Stomach (tissue), 4 donors: ENCODE measurements at regions not wholly inside any gene's neighbourhood (a gene's known extent, or its start where the extent isn't known, plus 50 kb on each side); places are given as distances from the start of the nearest gene placed in this dataset.

Experiments used
- CTCF ChIP-seq, 7 experiments: fragments of 450-650 bp in 4 of 7; fragments of 200-600 bp in 3 of 7; sonication (generic) in 3 of 7; IDR thresholded peaks; one replicate each; pipeline ENCODE4 v1.5.1; 2016 to 2019; ENCODE audit warnings: antibody characterized with exemption in 7 of 7, control low read depth in 2 of 7, mild to moderate bottlenecking in 1 of 7
- POLR2A ChIP-seq, 4 donors: fragments of 450-650 bp; IDR thresholded peaks; one replicate each; pipeline ENCODE4 v1.6.1; 2016; ENCODE audit warnings: antibody characterized with exemption in 4 of 4, control low read depth in 2 of 4, mild to moderate bottlenecking in 1 of 4, moderate library complexity in 1 of 4

GRCh38 chr13:44281252-44282000 is 92.2 kb upstream of the SERP2 start:
- TF ChIP-seq POLR2A (IDR thresholded peaks at IDR 0.05) (no peak), CTCF (IDR thresholded peaks at IDR 0.05) (no peak)
